ENCODE measurements at regions not wholly inside any gene's neighbourhood (a gene's known extent, or its start where the extent isn't known, plus 50 kb on each side); places are given as distances from the start of the nearest gene placed in this dataset.

- DNase-seq (ENCODE audit: low spot score) = no peak
- no peak overlapping the region for H4K91ac ChIP-seq (ENCODE audit: low read depth, low read length, poor library complexity)
- H2AK5ac ChIP-seq (ENCODE audit: low read depth, low read length) = no peak overlapping the region
- H3K9ac ChIP-seq (ENCODE audit: low read depth, low read length, poor library complexity) = no peak overlapping the region
- no peaks in the 10 kb centered on the region for H3K9me3 ChIP-seq (replicated peaks in 1 of 2; ENCODE audit: control insufficient read depth in 2 of 2, insufficient read depth in 1 of 2, low read depth in 1 of 2, low read length in 2 of 2)
- H3K4me2 ChIP-seq (ENCODE audit: insufficient read depth, low read length, poor library complexity, severe bottlenecking) = no peak overlapping the region
- no peak overlapping the region for H3K27ac ChIP-seq (replicated peaks; ENCODE audit: low read length)
- H3K23ac ChIP-seq (ENCODE audit: low read depth, low read length, poor library complexity) = no peak overlapping the region
- H4K8ac ChIP-seq (ENCODE audit: low read depth, low read length) = no peak overlapping the region
- no peaks in the 10 kb centered on the region for H3K36me3 ChIP-seq (replicated peaks in 1 of 2; ENCODE audit: control insufficient read depth in 2 of 2, insufficient read depth in 2 of 2, low read length in 2 of 2)
- H3K14ac ChIP-seq (ENCODE audit: low read length) = no peak overlapping the region
- H3K27me3 ChIP-seq (ENCODE audit: control insufficient read depth in 3 of 3, insufficient read depth in 3 of 3, low read depth in 1 of 3, low read length in 3 of 3) = no peaks in the 10 kb centered on the region
- H3K4ac ChIP-seq (ENCODE audit: low read length) = no peak overlapping the region
- H3K4me1 ChIP-seq (ENCODE audit: control insufficient read depth in 2 of 2, insufficient read depth in 1 of 2, low read depth in 1 of 2, low read length in 2 of 2) = no peaks in the 10 kb centered on the region
- no peaks in the 10 kb centered on the region for H3K79me1 ChIP-seq (ENCODE audit: low read depth, low read length)
- no peak overlapping the region for H2BK12ac ChIP-seq (ENCODE audit: low read length)
- no peak overlapping the region for H2AFZ ChIP-seq (ENCODE audit: low read length)
- WGBS, 2 donors (ENCODE audit: extremely low coverage in 2 of 2, insufficient read length in 2 of 2, insufficient replicate concordance in 1 of 2) = no CpG with 5 or more reads among the region's 2 CpGs
- no peak overlapping the region for H2BK15ac ChIP-seq (ENCODE audit: low read length)
- H2BK120ac ChIP-seq (ENCODE audit: low read depth, low read length) = no peak overlapping the region
- H2BK5ac ChIP-seq (ENCODE audit: low read length) = no peak overlapping the region
- H3K18ac ChIP-seq (ENCODE audit: low read length) = no peak overlapping the region
- H3K4me3 ChIP-seq (ENCODE audit: low read length in 2 of 2) = no peak overlapping the region
These were observed 53.4 kb upstream of the ARX start for GRCh38 chrX:25069209-25069608.

DNA sequence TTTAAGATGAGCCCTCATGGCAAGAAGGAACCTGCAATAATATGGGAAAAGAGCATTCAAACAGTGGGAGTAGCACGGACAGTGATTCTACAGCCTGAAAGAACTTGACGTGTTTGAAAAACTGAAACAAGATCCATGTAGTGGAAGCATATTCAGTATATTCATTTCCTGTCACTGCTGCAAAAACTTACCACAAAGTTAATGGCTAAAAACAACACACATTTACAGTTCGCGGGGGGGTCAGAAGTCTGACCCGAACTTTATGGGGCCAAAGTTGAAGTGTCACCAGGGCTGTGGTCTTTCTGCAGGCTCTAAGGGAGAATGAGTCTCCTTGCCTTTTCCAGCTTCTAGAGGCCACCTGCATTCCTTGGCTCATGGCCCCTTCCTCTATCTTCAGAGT, 52.6 kb upstream of the ARX start:
- Histone ChIP-seq H3K4me1 (ENCODE audit: control insufficient read depth in 2 of 2, insufficient read depth in 1 of 2, low read depth in 1 of 2, low read length in 2 of 2) (no peaks in the 10 kb centered on the region), H3K27me3 (ENCODE audit: control insufficient read depth in 3 of 3, insufficient read depth in 3 of 3, low read depth in 1 of 3, low read length in 3 of 3) (no peaks in the 10 kb centered on the region), H3K4me2 (ENCODE audit: insufficient read depth, low read length, poor library complexity, severe bottlenecking) (no peak overlapping the region), H2BK120ac (ENCODE audit: low read depth, low read length) (no peak overlapping the region), H2BK5ac (ENCODE audit: low read length) (no peak overlapping the region), H3K27ac (replicated peaks; ENCODE audit: low read length) (no peak overlapping the region), H3K79me1 (ENCODE audit: low read depth, low read length) (no peaks in the 10 kb centered on the region), H3K23ac (ENCODE audit: low read depth, low read length, poor library complexity) (no peak overlapping the region), H4K8ac (ENCODE audit: low read depth, low read length) (no peak overlapping the region), H4K91ac (ENCODE audit: low read depth, low read length, poor library complexity) (no peak overlapping the region), H3K36me3 (replicated peaks in 1 of 2; ENCODE audit: control insufficient read depth in 2 of 2, insufficient read depth in 2 of 2, low read length in 2 of 2) (no peaks in the 10 kb centered on the region), H2AK5ac (ENCODE audit: low read depth, low read length) (no peak overlapping the region), H2AFZ (ENCODE audit: low read length) (no peak overlapping the region), H2BK15ac (ENCODE audit: low read length) (no peak overlapping the region), H3K9me3 (replicated peaks in 1 of 2; ENCODE audit: control insufficient read depth in 2 of 2, insufficient read depth in 1 of 2, low read depth in 1 of 2, low read length in 2 of 2) (no peaks in the 10 kb centered on the region), H3K4me3 (ENCODE audit: low read length in 2 of 2) (no peak overlapping the region), H2BK12ac (ENCODE audit: low read length) (no peak overlapping the region), H3K14ac (ENCODE audit: low read length) (no peak overlapping the region), H3K18ac (ENCODE audit: low read length) (no peak overlapping the region), H3K9ac (ENCODE audit: low read depth, low read length, poor library complexity) (no peak overlapping the region), H3K4ac (ENCODE audit: low read length) (no peak overlapping the region)
- DNase-seq (ENCODE audit: low spot score) = no peak
- no CpG with 5 or more reads among the region's 5 CpGs for WGBS, 2 donors (ENCODE audit: extremely low coverage in 2 of 2, insufficient read length in 2 of 2, insufficient replicate concordance in 1 of 2)

DNA sequence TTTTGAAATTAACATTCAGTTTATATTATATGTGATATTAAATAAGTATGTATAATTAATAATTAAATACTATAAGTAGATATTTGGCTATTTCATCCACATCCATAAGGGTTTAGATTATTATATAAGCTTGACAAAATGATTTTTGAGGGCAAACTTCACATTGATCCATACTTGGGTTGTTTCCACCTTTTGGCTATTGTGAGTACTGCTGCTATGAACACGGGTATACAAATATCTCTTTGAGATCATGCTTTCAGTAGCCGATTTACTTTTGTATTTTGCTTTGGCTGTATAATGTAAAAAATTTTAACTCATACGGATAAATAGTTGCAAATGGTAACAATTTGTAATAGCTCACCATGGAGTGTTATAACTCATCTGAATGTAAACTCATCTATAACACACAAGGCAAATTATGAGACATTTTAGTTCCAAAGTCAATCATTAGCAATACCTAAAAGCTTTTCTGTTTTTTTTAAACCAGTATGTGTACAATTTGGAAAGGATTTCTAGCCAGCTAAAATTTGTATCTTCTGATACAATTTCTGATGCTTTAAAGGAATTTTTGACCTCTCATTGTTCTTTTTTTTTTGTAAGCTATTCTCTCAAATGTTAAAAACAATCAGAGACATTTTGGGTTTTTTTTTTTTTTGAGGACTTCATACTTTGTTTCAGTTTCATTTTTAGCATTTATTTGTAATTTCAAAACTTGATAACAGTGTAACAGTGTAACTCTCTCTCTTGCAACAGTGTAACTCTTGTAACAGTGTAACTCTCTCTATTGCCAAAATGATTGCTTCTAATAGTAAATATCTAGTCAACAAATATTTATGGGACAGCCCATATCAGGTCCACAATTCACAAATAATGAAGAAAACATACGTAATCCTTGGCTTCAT, 51.8 kb upstream of the ARX start:
- Histone ChIP-seq H2AFZ (ENCODE audit: low read length) (no peak overlapping the region), H3K4ac (ENCODE audit: low read length) (no peak overlapping the region), H3K36me3 (replicated peaks in 1 of 2; ENCODE audit: control insufficient read depth in 2 of 2, insufficient read depth in 2 of 2, low read length in 2 of 2) (no peaks in the 10 kb centered on the region), H3K14ac (ENCODE audit: low read length) (no peak overlapping the region), H3K23ac (ENCODE audit: low read depth, low read length, poor library complexity) (no peak overlapping the region), H2BK15ac (ENCODE audit: low read length) (no peak overlapping the region), H4K91ac (ENCODE audit: low read depth, low read length, poor library complexity) (no peak overlapping the region), H3K9me3 (replicated peaks in 1 of 2; ENCODE audit: control insufficient read depth in 2 of 2, insufficient read depth in 1 of 2, low read depth in 1 of 2, low read length in 2 of 2) (no peaks in the 10 kb centered on the region), H3K4me2 (ENCODE audit: insufficient read depth, low read length, poor library complexity, severe bottlenecking) (no peak overlapping the region), H3K18ac (ENCODE audit: low read length) (no peak overlapping the region), H2AK5ac (ENCODE audit: low read depth, low read length) (no peak overlapping the region), H3K27ac (replicated peaks; ENCODE audit: low read length) (no peak overlapping the region), H3K4me3 (ENCODE audit: low read length in 2 of 2) (no peak overlapping the region), H2BK5ac (ENCODE audit: low read length) (no peak overlapping the region), H3K27me3 (ENCODE audit: control insufficient read depth in 3 of 3, insufficient read depth in 3 of 3, low read depth in 1 of 3, low read length in 3 of 3) (no peaks in the 10 kb centered on the region), H3K79me1 (ENCODE audit: low read depth, low read length) (no peaks in the 10 kb centered on the region), H2BK12ac (ENCODE audit: low read length) (no peak overlapping the region), H3K4me1 (ENCODE audit: control insufficient read depth in 2 of 2, insufficient read depth in 1 of 2, low read depth in 1 of 2, low read length in 2 of 2) (no peaks in the 10 kb centered on the region), H4K8ac (ENCODE audit: low read depth, low read length) (no peak overlapping the region), H2BK120ac (ENCODE audit: low read depth, low read length) (no peak overlapping the region), H3K9ac (ENCODE audit: low read depth, low read length, poor library complexity) (no peak overlapping the region)
- no peak for DNase-seq (ENCODE audit: low spot score)
- no CpG with 5 or more reads among the region's 4 CpGs for WGBS, 2 donors (ENCODE audit: extremely low coverage in 2 of 2, insufficient read length in 2 of 2, insufficient replicate concordance in 1 of 2)

- Histone ChIP-seq H3K9me3 (replicated peaks in 1 of 2; ENCODE audit: control insufficient read depth in 2 of 2, insufficient read depth in 1 of 2, low read depth in 1 of 2, low read length in 2 of 2) (no peaks in the 10 kb centered on the region), H2BK12ac (ENCODE audit: low read length) (no peak overlapping the region), H2AK5ac (ENCODE audit: low read depth, low read length) (no peak overlapping the region), H3K27ac (replicated peaks; ENCODE audit: low read length) (no peak overlapping the region), H3K9ac (ENCODE audit: low read depth, low read length, poor library complexity) (no peak overlapping the region), H2BK120ac (ENCODE audit: low read depth, low read length) (no peak overlapping the region), H3K4me1 (ENCODE audit: control insufficient read depth in 2 of 2, insufficient read depth in 1 of 2, low read depth in 1 of 2, low read length in 2 of 2) (no peaks in the 10 kb centered on the region), H2AFZ (ENCODE audit: low read length) (no peak overlapping the region), H3K79me1 (ENCODE audit: low read depth, low read length) (no peaks in the 10 kb centered on the region), H3K4me2 (ENCODE audit: insufficient read depth, low read length, poor library complexity, severe bottlenecking) (no peak overlapping the region), H3K4ac (ENCODE audit: low read length) (no peak overlapping the region), H3K27me3 (ENCODE audit: control insufficient read depth in 3 of 3, insufficient read depth in 3 of 3, low read depth in 1 of 3, low read length in 3 of 3) (no peaks in the 10 kb centered on the region), H2BK5ac (ENCODE audit: low read length) (no peak overlapping the region), H2BK15ac (ENCODE audit: low read length) (no peak overlapping the region), H3K18ac (ENCODE audit: low read length) (no peak overlapping the region), H4K8ac (ENCODE audit: low read depth, low read length) (no peak overlapping the region), H3K14ac (ENCODE audit: low read length) (no peak overlapping the region), H3K36me3 (replicated peaks in 1 of 2; ENCODE audit: control insufficient read depth in 2 of 2, insufficient read depth in 2 of 2, low read length in 2 of 2) (no peaks in the 10 kb centered on the region), H3K4me3 (ENCODE audit: low read length in 2 of 2) (no peak overlapping the region), H3K23ac (ENCODE audit: low read depth, low read length, poor library complexity) (no peak overlapping the region), H4K91ac (ENCODE audit: low read depth, low read length, poor library complexity) (no peak overlapping the region)
- no peak for DNase-seq (ENCODE audit: low spot score)
- WGBS, 2 donors (ENCODE audit: extremely low coverage in 2 of 2, insufficient read length in 2 of 2, insufficient replicate concordance in 1 of 2) = no CpG with 5 or more reads among the region's 3 CpGs
These were observed 50.4 kb upstream of the ARX start for GRCh38 chrX:25066131-25066530.
